GM21526 (cell line): ENCODE measurements at regions not wholly inside any gene's neighbourhood (a gene's known extent, or its start where the extent isn't known, plus 50 kb on each side); places are given as distances from the start of the nearest gene placed in this dataset.

ENCODE experiments used
- ATAC-seq: cut with Tn5 transposase; IDR thresholded peaks from one replicate; pipeline ENCODE4 v1.9.1; 2021; ENCODE audit warnings: moderate library complexity; ENCODE audit not compliant: unreplicated experiment, low FRiP score

DNA sequence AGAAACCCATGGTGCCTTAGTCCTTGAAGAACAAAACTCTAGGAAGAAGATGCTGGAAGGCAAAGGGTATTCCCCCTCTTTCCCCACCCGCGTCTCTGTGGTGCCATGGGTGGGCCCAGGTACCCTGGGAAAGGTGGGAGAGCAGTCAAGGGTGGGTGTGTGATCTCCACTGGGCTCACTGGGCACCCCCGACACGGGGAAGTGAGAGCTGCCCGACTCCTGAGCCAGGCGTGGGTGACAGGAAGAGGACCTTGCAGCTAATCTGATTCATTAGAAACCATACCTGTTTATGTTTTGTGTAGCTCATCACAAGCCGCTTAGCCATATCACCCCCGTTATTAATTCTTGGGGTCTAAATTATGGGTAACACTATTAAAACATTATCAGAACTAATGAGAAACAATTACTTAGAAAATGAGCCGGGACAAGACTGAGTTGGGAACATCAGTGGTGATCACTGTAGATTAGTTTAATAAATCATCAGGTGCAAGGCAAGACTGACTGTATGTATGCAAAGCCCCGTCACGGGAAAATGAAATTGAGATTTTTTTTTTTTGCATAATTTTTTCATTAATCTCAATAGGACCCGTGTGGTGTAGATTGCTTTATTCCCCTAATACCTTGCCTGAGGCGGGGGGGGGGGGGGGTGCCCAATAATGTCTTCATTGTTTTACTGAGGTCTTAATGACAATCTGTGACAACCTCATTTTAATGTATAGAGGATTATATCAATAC, 77.3 kb downstream of the ZIC5 start:
- no peak for ATAC-seq

DNA sequence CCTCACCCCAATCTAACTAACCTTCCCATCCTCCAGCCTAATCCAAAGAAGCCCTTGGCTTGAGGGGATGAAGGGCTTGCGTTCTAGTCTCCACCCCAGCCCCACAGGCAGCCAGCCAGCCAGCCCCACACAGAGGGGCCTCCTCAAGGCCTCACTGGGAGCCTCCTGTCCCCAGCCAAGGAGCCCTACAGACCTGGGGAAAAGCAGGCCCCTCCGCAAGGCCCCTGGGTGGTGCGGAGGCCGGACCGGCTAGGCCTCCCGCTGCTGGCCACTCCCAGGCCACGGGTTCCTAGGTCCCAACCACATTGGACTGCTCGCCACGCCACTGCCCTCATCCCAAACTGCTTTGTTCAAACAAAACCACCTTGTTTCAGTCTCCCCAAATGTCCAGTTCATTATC, 78.0 kb downstream of the ZIC5 start:
- no peak for ATAC-seq

DNA sequence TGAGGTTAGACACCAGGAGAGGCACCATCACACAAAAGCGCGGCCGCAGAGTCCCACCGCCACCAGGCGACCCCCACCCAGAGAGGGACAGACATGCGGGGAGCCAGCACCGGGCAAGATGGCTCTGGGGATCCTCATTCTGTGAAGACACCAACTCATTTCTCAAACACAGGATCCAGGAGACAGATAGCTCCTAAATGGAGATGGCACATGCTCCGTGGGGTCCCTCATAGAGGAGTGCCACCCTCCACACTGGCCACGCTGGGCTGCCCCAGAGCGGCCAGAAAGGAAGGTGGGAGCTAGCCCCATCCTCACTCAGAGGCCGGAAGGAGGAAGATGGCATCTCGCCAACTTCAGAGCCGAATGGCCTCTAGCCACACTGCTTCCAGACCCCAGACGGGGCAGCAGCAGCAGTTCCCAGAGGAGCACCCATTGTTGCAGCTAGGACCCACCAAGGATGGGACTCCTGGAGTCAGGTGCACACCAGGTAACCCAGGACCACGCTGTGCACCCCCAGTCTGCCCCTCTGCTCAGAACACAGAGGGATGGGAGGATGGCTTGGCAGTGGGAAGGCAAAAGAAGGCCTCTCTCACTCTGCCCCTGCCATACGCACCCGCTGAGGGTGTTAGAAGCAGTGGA, 78.6 kb downstream of the ZIC5 start:
- ATAC-seq = no peak

- ATAC-seq = no peak
These were observed 79.4 kb downstream of the ZIC5 start for GRCh38 chr13:99892196-99892613.

GRCh38 chr13:99886706-99887105, 84.9 kb downstream of the ZIC5 start:
- ATAC-seq = no peak

DNA sequence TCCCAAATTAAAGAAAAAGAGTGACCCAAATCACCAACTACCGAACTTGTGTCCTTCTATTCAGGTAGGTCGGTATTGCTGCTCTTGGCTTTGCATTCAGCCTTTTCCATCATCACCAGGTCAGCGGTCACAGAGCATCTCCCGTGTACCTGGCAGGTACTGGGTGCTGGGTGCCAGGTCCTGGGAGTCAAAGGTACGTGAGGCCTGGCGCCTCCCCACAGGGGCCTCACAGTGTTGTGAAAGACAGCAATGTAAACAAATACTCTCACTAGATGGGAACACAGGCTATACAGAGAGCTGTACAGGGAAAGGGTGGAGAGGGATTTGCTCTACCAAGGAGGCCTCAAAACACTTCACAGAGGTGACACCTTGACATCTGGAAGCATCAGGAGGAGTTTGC, 86.7 kb downstream of the ZIC5 start:
- ATAC-seq = no peak

DNA sequence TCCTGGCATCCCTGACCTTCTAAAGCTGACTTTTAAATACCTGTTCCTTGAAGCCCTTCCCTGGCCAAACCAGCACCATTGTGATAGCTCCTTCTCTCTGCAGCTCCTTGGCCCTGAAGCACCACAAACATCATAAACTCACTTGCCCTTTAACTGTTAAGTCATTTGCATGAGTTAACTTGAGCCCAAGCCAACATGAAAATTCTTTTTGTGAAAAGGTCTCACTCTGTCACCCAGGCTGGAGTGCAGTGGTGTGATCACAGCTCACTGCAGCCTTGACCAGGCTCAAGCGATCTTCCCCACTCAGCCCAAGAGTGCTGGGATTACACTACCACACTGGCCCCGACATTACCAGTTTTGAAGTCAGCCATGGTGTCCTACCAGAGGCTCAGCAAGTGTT, 87.8 kb downstream of the ZIC5 start:
- ATAC-seq = no peak

GRCh38 chr13:99878921-99879610, 92.5 kb downstream of the ZIC5 start:
- ATAC-seq = no peak

- no peak for ATAC-seq
These were observed 94.9 kb downstream of the ZIC5 start for GRCh38 chr13:99876651-99877050.

- ATAC-seq = no peak
These were observed 96.2 kb downstream of the ZIC5 start for GRCh38 chr13:99875391-99875790.

DNA sequence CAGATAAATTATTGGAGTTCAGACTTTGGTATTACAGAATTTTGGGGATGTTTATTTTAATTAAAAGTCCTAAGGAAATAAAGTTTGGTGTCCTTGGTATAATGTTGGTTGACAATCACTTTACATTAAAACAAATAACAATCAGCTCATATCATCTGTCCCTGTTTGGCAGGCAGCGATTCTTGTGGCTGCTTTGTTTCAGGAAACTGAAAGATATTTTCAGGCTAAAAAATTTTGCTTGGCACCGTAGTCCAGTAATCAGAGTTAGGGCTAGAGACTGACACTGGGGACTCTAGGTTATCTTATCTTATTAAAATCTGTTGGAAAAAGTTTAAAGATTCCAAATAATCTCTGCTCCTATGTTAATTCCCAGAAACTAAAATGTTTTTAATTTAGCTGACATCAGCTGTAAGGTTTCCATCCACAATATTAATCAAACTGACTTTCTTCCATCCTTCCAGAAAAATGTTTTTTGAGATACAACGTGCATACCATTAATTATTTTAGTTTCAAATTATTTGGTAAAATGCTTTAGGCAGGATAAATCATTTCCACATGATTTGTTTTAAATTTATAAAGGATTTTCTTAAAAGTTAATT, 97.6 kb downstream of the ZIC5 start:
- ATAC-seq = no peak

DNA sequence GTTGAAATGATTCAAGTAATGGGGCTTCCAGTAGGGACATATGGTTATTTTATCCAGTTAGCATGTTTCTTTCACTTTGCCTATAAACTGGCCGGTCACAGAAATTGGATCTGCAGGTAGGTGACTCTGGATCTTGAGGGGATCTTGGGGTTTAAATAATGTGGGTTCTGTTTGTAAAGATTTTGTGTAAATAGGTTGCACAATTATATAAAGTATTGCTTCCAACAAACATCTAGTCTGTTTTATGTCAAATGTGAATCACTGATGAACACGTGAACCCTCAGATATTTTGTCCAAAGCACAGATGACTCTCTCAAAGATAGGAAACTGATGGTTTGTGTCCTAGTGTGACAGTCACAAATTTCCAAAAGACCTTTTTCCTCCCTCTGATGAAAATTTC, 98.4 kb downstream of the ZIC5 start:
- ATAC-seq = no peak

DNA sequence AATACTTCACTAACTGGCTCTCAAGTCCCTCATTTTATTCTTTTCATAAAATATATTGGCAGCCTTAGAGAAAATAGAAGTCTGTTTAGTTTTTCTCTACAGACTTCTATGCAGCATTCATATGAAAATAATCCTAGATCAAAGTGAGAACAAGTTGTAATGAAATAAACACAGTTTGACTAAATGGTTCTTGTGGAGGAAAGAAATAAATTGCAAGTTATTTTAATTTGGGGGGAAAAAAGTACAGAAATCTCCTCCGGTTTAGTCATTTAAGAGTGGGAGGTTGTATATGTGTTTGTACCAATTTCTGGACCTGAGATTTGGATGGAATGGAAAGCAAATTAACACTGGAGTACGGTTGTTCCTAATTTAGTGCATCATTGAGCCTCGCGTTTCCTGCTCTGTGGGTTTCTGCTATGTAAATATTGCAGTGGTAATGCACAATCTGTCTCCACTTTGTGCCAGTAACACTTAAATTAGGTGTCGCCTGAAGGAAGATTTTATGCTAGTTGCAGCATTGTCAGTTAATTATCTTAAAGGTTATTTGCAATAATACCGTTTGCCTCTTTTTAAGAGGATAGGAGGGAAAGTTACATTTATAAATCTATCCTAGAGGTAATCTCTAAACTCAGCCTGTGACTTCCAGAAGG, 100.2 kb downstream of the ZIC5 start:
- ATAC-seq = no peak

DNA sequence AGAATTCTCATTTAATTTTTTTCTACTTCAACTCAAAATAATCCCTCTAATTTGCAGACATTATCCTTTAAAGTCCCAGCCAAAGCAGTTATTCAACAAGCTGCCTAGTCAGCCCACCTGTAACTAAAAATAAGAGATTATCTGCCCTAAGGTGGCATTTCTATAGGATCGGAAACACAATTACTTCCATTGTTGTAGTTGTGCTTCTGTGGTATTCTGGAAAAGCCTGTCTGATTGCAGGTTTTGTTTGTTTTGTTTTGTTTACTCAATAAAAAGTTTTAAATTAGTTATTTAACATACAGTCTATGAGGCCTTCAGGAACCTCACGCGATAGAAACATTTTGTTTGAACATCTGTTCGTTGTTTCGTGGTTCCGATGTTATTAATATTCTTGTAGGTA, 101.0 kb downstream of the ZIC5 start:
- ATAC-seq = no peak

GRCh38 chr13:99869830-99870229, 101.7 kb downstream of the ZIC5 start:
- ATAC-seq = no peak

DNA sequence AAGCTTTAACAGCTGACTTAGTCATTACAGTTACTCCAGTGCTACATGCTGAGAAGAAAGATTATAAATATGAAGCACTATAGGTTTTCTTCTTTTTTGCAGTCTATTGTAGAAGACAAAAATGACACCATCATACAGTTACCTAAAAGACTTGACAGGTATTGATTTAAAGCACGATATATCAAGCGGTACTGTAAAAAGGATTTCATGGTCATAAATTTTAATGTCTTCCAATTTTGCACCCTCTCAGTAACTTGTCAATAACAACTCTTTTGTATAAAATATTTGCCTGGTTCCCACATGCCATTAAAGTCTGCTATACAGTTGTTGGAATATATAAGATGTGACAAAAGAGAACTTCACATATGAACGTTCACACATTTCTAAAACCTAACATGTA, 102.8 kb downstream of the ZIC5 start:
- ATAC-seq = no peak

- no peak for ATAC-seq
These were observed 103.9 kb downstream of the ZIC5 start for GRCh38 chr13:99867535-99868257.

GRCh38 chr13:99866781-99867180, 104.8 kb downstream of the ZIC5 start:
- no peak for ATAC-seq

GRCh38 chr13:99865420-99865930, 106.1 kb downstream of the ZIC5 start:
- ATAC-seq = no peak

- no peak for ATAC-seq
These were observed 107.0 kb downstream of the ZIC5 start for GRCh38 chr13:99864627-99864990.
